Tibial artery (tissue), 4 donors: ENCODE measurements at regions not wholly inside any gene's neighbourhood (a gene's known extent, or its start where the extent isn't known, plus 50 kb on each side); places are given as distances from the start of the nearest gene placed in this dataset.

Experiments used
- DNase-seq, 2 donors: peaks; one replicate each; pipeline ENCODE4 v3.0.0-alpha.2; 2019
- H3K27ac ChIP-seq, 2 donors: fragments of 200-600 bp; sonication (generic) in 1 of 2; 1 replicate in 1 of 2; 2 replicates in 1 of 2; pipeline ENCODE4 v1.5.1; 2018 to 2019; ENCODE audit warnings: mild to moderate bottlenecking in 1 of 2
- H3K27me3 ChIP-seq, 2 donors: fragments of 200-600 bp; sonication (generic) in 1 of 2; one replicate each; pipeline versions ENCODE4 v1.5.1 to v1.6.0; 2016 to 2019
- H3K36me3 ChIP-seq, 3 donors: fragments of 200-600 bp; sonication (generic) in 2 of 3; one replicate each; pipeline ENCODE4 v1.5.1; 2016 to 2019; ENCODE audit warnings: mild to moderate bottlenecking in 2 of 3
- H3K4me1 ChIP-seq, 4 donors: fragments of 200-600 bp; sonication (generic) in 2 of 4; 1 replicate in 3 of 4; 2 replicates in 1 of 4; pipeline ENCODE4 v1.5.1; 2016 to 2019
- H3K4me3 ChIP-seq, 2 donors: fragments of 200-600 bp; sonication (generic) in 1 of 2; 1 replicate in 1 of 2; 2 replicates in 1 of 2; pipeline ENCODE4 v1.5.1; 2018 to 2019; ENCODE audit warnings: mild to moderate bottlenecking in 2 of 2
- H3K9me3 ChIP-seq, 3 donors: fragments of 200-600 bp; sonication (generic) in 1 of 3; one replicate each; pipeline ENCODE4 v1.5.1; 2016 to 2019
- CTCF ChIP-seq, 2 experiments: fragments of 200-600 bp in 1 of 2; fragments of 450-650 bp in 1 of 2; IDR thresholded peaks; one replicate each; pipeline ENCODE4 v1.5.1; 2017 to 2019; ENCODE audit warnings: antibody characterized with exemption in 2 of 2, mild to moderate bottlenecking in 1 of 2, moderate library complexity in 1 of 2
- intact Hi-C: fragments of 100-400 bp; cut with DNase I; formaldehyde crosslinking; loops from one replicate; pipeline ENCODE4 v1.15.0; 2023; ENCODE audit warnings: low total_unique reads

GRCh38 chr4:159444678-159445077 lies 341.8 kb downstream of the RAPGEF2 start:
- intact Hi-C loops: loop anchor here (10.0 kb wide), 2 partner anchors 240 to 720 kb away; partner anchors contain the start of gene PPID
- H3K27ac ChIP-seq: peak overlapping the region in 1 of 2 donors; percentile 40
- peaks cover 0 to 25% (median 0%) of the 10 kb centered on the region in 4 donors for H3K4me1 ChIP-seq
- no peak for DNase-seq
- H3K4me3 ChIP-seq: no peak overlapping the region
- no peaks in the 10 kb centered on the region for H3K27me3 ChIP-seq
- TF ChIP-seq CTCF (IDR thresholded peaks at IDR 0.05): no peak
- H3K36me3 ChIP-seq: no peaks in the 10 kb centered on the region
- no peaks in the 10 kb centered on the region for H3K9me3 ChIP-seq

GRCh38 chr4:159445692-159446091 lies 342.8 kb downstream of the RAPGEF2 start:
- intact Hi-C loops: loop anchor here (10.0 kb wide), 2 partner anchors 241 to 721 kb away; partner anchors contain the start of gene PPID
- DNase-seq: no peak
- TF ChIP-seq CTCF (IDR thresholded peaks at IDR 0.05): no peak
- Histone ChIP-seq H3K27me3 (no peaks in the 10 kb centered on the region), H3K27ac (peak overlapping the region in 1 of 2 donors; percentile 40), H3K36me3 (no peaks in the 10 kb centered on the region), H3K4me3 (no peak overlapping the region), H3K4me1 (peaks cover 0 to 25% (median 0%) of the 10 kb centered on the region in 4 donors), H3K9me3 (no peaks in the 10 kb centered on the region)

GRCh38 chr4:159446266-159446976 lies 343.5 kb downstream of the RAPGEF2 start:
- TF ChIP-seq CTCF (IDR thresholded peaks at IDR 0.05): peak; percentile 85 to 89
- Histone ChIP-seq H3K36me3 (no peaks in the 10 kb centered on the region), H3K4me3 (no peak overlapping the region), H3K27me3 (no peaks in the 10 kb centered on the region), H3K9me3 (no peaks in the 10 kb centered on the region), H3K27ac (peak overlapping the region in 1 of 2 donors; percentile 40), H3K4me1 (peaks cover 0 to 25% (median 0%) of the 10 kb centered on the region in 4 donors)
- peak; percentile 40 to 63 for DNase-seq
- intact Hi-C loops: loop anchor here (10.0 kb wide), 2 partner anchors 242 to 722 kb away; partner anchors contain the start of gene PPID

- Histone ChIP-seq H3K27ac (no peak overlapping the region), H3K4me3 (no peak overlapping the region), H3K9me3 (no peaks in the 10 kb centered on the region), H3K36me3 (no peaks in the 10 kb centered on the region), H3K27me3 (no peaks in the 10 kb centered on the region), H3K4me1 (peaks cover 0 to 25% (median 0%) of the 10 kb centered on the region in 4 donors)
- DNase-seq: no peak
- no peak for TF ChIP-seq CTCF (IDR thresholded peaks at IDR 0.05)
- intact Hi-C loops: loop anchor here (10.0 kb wide), 2 partner anchors 242 to 722 kb away; partner anchors contain the start of gene PPID
Observed at GRCh38 chr4:159447296-159447695, 344.4 kb downstream of the RAPGEF2 start.

GRCh38 chr4:159451006-159451405 lies 348.1 kb downstream of the RAPGEF2 start:
- no peaks in the 10 kb centered on the region for H3K9me3 ChIP-seq
- DNase-seq: no peak
- no peak overlapping the region for H3K4me3 ChIP-seq
- no peaks in the 10 kb centered on the region for H3K36me3 ChIP-seq
- TF ChIP-seq CTCF (IDR thresholded peaks at IDR 0.05): no peak
- no peak overlapping the region for H3K27ac ChIP-seq
- intact Hi-C loops: no loop called here
- H3K27me3 ChIP-seq: no peaks in the 10 kb centered on the region
- H3K4me1 ChIP-seq: peaks cover 0 to 10% (median 0%) of the 10 kb centered on the region in 4 donors
